ENCODE measurements at regions not wholly inside any gene's neighbourhood (a gene's known extent, or its start where the extent isn't known, plus 50 kb on each side); places are given as distances from the start of the nearest gene placed in this dataset.
"Not testable (repeated sequence)": the region's sequence is repeated elsewhere in the genome, so short reads cannot be mapped to it uniquely, and the experiment has no call there.

- intact Hi-C loops (cut with DNase I; ENCODE audit: low total_unique reads): no loop called here
- no peak for DNase-seq
- H3K36me3 ChIP-seq: no peaks in the 10 kb centered on the region
- no peaks in the 10 kb centered on the region for H3K4me1 ChIP-seq
- TF ChIP-seq POLR2A (IDR thresholded peaks at IDR 0.05): no peak
- TF ChIP-seq, protein P1, sequence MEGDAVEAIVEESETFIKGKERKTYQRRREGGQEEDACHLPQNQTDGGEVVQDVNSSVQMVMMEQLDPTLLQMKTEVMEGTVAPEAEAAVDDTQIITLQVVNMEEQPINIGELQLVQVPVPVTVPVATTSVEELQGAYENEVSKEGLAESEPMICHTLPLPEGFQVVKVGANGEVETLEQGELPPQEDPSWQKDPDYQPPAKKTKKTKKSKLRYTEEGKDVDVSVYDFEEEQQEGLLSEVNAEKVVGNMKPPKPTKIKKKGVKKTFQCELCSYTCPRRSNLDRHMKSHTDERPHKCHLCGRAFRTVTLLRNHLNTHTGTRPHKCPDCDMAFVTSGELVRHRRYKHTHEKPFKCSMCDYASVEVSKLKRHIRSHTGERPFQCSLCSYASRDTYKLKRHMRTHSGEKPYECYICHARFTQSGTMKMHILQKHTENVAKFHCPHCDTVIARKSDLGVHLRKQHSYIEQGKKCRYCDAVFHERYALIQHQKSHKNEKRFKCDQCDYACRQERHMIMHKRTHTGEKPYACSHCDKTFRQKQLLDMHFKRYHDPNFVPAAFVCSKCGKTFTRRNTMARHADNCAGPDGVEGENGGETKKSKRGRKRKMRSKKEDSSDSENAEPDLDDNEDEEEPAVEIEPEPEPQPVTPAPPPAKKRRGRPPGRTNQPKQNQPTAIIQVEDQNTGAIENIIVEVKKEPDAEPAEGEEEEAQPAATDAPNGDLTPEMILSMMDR (IDR thresholded peaks at IDR 0.05): no peak
- H3K27me3 ChIP-seq: no peaks in the 10 kb centered on the region
- H3K4me3 ChIP-seq: no peak overlapping the region
- H3K27ac ChIP-seq: no peak overlapping the region
- no peaks in the 10 kb centered on the region for H3K9me3 ChIP-seq
Measured at GRCh38 chr4:23084559-23085248, 392.0 kb downstream of the GBA3 start.

DNA sequence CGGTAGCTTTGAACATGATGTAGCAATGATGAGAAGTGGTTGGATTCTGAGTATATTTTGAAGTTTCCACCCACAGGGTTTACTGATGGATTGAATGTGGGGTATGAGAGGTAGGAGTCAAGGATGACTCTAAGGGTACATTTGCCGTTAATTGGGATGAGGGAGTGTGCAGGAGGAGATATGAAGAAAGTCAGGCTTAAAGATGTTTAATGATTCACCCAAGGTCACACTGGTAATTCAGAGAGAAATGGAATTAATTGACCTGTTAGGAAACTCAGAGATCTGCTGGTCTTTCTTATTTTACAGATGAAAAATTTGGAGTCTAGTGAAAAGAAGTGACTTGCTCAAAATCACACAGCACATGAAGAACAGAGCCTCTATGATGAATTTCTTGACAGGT, 390.7 kb downstream of the GBA3 start:
- Histone ChIP-seq H3K4me1 (no peaks in the 10 kb centered on the region), H3K36me3 (no peaks in the 10 kb centered on the region), H3K27ac (no peak overlapping the region), H3K9me3 (no peaks in the 10 kb centered on the region), H3K27me3 (no peaks in the 10 kb centered on the region), H3K4me3 (no peak overlapping the region)
- DNase-seq: no peak
- intact Hi-C loops (cut with DNase I; ENCODE audit: low total_unique reads): no loop called here
- TF ChIP-seq, protein P1 (IDR thresholded peaks at IDR 0.05): no peak
- no peak for TF ChIP-seq POLR2A (IDR thresholded peaks at IDR 0.05)

DNA sequence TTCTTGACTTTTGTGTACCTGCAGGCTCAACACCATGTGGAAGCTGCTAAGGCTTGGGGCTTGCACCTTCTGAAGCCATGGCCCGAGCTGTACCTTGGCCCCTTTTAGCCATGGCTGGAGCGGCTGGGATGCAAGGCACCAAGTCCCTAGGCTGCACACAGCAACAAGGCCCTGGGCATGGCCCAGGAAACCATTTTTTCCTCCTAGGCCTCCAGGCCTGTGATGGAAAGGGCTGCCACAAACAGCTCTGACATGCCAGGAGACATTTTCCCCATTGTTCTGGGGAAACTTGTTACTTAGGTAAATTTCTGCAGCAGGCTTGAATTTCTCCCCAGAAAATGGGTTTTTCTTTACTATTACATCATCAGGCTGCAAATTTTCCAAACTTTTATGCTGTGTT, 387.4 kb downstream of the GBA3 start:
- H3K9me3 ChIP-seq; intact Hi-C loops (cut with DNase I; ENCODE audit: low total_unique reads); H3K27ac ChIP-seq; H3K27me3 ChIP-seq; H3K36me3 ChIP-seq; DNase-seq; H3K4me1 ChIP-seq; H3K4me3 ChIP-seq: not testable (repeated sequence)

GRCh38 chr4:23070848-23071570, 378.3 kb downstream of the GBA3 start:
- no peak overlapping the region for H3K27ac ChIP-seq
- intact Hi-C loops (cut with DNase I; ENCODE audit: low total_unique reads): no loop called here
- TF ChIP-seq, protein P1 (IDR thresholded peaks at IDR 0.05): no peak
- TF ChIP-seq POLR2A (IDR thresholded peaks at IDR 0.05): no peak
- H3K9me3 ChIP-seq: no peaks in the 10 kb centered on the region
- no peak for DNase-seq
- no peaks in the 10 kb centered on the region for H3K27me3 ChIP-seq
- H3K36me3 ChIP-seq: no peaks in the 10 kb centered on the region
- H3K4me1 ChIP-seq: no peaks in the 10 kb centered on the region
- no peak overlapping the region for H3K4me3 ChIP-seq

- Histone ChIP-seq H3K4me3 (no peak overlapping the region), H3K36me3 (no peaks in the 10 kb centered on the region), H3K27ac (no peak overlapping the region), H3K27me3 (no peaks in the 10 kb centered on the region), H3K4me1 (no peaks in the 10 kb centered on the region), H3K9me3 (no peaks in the 10 kb centered on the region)
- intact Hi-C loops (cut with DNase I; ENCODE audit: low total_unique reads): no loop called here
- no peak for TF ChIP-seq POLR2A (IDR thresholded peaks at IDR 0.05)
- TF ChIP-seq, protein P1 (IDR thresholded peaks at IDR 0.05): no peak
- no peak for DNase-seq
Measured at GRCh38 chr4:23068756-23069155, 376.0 kb downstream of the GBA3 start.

Data from uterus (tissue), 3 donors.